ENCODE measurements at regions not wholly inside any gene's neighbourhood (a gene's known extent, or its start where the extent isn't known, plus 50 kb on each side); places are given as distances from the start of the nearest gene placed in this dataset.

DNA sequence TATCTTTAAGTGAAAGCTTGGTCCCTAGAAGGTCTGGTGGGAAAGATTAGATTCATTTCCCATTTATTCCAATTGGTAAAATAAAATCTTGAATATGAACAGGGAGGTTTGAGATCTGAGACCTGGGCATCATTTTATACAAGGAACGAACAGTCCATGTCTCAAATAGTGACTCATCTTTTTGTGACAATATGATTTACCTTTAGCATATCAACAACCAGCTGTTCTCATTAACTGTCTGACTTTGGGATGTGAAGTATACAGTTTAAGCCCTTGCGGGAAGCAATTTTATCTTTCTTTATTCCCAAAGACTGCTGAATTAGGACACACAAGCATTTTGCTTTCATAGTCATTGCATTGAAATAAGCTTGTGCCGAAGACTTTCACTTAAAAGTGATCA, 691.6 kb downstream of the ETS1 start:
- WGBS (ENCODE audit: insufficient coverage), result no CpG with 5 or more reads among the region's 3 CpGs

DNA sequence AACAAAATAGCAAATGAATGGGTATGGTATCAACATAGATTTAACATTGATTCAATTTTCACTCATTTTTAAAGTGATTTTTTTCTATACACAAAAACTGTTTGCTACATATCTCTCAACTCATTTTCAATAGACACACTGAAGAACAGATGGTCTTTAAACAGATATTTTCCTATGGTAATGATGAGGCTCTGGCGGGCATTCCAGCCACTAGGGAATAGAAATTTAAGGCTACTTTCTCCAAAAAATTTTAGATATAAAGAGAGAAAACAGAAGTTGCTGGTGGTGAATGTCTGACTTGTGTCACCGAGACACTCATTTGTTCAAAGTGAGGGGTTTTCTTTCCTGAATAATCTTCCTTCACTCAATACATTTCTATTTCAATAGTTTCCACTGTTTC, 693.0 kb downstream of the ETS1 start:
- H4K20me1 ChIP-seq (ENCODE audit: control insufficient read depth, insufficient read depth, low read length, poor library complexity, severe bottlenecking), result no peaks in the 10 kb centered on the region
- CTCF ChIA-PET, result no interaction called here
- no CpG with 5 or more reads among the region's 2 CpGs for WGBS (ENCODE audit: insufficient coverage)
- Mint-ChIP-seq H3K4me3 (no peak overlapping the region), H3K9me3 (ENCODE audit: insufficient read depth) (no peaks in the 10 kb centered on the region), H3K27ac (no peak overlapping the region), H3K27me3 (no peaks in the 10 kb centered on the region), H3K4me1 (no peaks in the 10 kb centered on the region)
- intact Hi-C loops (cut with micrococcal nuclease), result no loop called here
- no peaks in the 10 kb centered on the region for H3K36me3 ChIP-seq (replicated peaks in 1 of 2; ENCODE audit: control extremely low read depth in 1 of 2, control insufficient read depth in 1 of 2, extremely low read depth in 1 of 2, insufficient read depth in 2 of 2, low read length in 1 of 2)
- no peak overlapping the region for H2AFZ ChIP-seq (ENCODE audit: insufficient read depth, low read depth, low read length, poor library complexity, severe bottlenecking)
- H3K4me3 ChIP-seq (ENCODE audit: control extremely low read depth in 1 of 5, extremely low read depth in 1 of 5, insufficient read depth in 1 of 5, low read depth in 2 of 5, low read length in 4 of 5), result no peak overlapping the region
- POLR2A ChIA-PET, result no interaction called here
- no peak for TF ChIP-seq EZH2 (IDR thresholded peaks at IDR 0.05; ENCODE audit: borderline replicate concordance, insufficient read depth, low read depth, low read length, poor library complexity, severe bottlenecking)
- TF ChIP-seq, protein P1, sequence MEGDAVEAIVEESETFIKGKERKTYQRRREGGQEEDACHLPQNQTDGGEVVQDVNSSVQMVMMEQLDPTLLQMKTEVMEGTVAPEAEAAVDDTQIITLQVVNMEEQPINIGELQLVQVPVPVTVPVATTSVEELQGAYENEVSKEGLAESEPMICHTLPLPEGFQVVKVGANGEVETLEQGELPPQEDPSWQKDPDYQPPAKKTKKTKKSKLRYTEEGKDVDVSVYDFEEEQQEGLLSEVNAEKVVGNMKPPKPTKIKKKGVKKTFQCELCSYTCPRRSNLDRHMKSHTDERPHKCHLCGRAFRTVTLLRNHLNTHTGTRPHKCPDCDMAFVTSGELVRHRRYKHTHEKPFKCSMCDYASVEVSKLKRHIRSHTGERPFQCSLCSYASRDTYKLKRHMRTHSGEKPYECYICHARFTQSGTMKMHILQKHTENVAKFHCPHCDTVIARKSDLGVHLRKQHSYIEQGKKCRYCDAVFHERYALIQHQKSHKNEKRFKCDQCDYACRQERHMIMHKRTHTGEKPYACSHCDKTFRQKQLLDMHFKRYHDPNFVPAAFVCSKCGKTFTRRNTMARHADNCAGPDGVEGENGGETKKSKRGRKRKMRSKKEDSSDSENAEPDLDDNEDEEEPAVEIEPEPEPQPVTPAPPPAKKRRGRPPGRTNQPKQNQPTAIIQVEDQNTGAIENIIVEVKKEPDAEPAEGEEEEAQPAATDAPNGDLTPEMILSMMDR (IDR thresholded peaks at IDR 0.05), result no peak
- no peaks in the 10 kb centered on the region for H3K4me1 ChIP-seq (ENCODE audit: control insufficient read depth in 2 of 2, insufficient read depth in 2 of 2, low read length in 2 of 2)
- DNase-seq, result no peak
- H3K27ac ChIP-seq (ENCODE audit: low read length in 2 of 2), result no peak overlapping the region
- ATAC-seq (ENCODE audit: low read depth), result no peak
- no peak overlapping the region for H3K4me2 ChIP-seq (replicated peaks; ENCODE audit: low read depth, low read length, poor library complexity, severe bottlenecking)
- H3K9me3 ChIP-seq (ENCODE audit: control extremely low read depth in 1 of 3, control insufficient read depth in 2 of 3, insufficient read depth in 1 of 3, low read length in 2 of 3), result peaks cover 0 to 15% (median 0%) of the 10 kb centered on the region in 3 donors
- no peaks in the 10 kb centered on the region for H3K27me3 ChIP-seq (replicated peaks in 1 of 4; ENCODE audit: control extremely low read depth in 1 of 4, control insufficient read depth in 3 of 4, insufficient read depth in 4 of 4, low read length in 3 of 4)
- H3K9ac ChIP-seq (ENCODE audit: low read length), result no peak overlapping the region
- H3K79me2 ChIP-seq (ENCODE audit: control insufficient read depth, insufficient read depth, low read length), result no peaks in the 10 kb centered on the region

More for the DNA sequence above, 691.6 kb downstream of the ETS1 start:
- Histone ChIP-seq H3K27me3 (replicated peaks in 1 of 4; ENCODE audit: control extremely low read depth in 1 of 4, control insufficient read depth in 3 of 4, insufficient read depth in 4 of 4, low read length in 3 of 4) (no peaks in the 10 kb centered on the region), H2AFZ (ENCODE audit: insufficient read depth, low read depth, low read length, poor library complexity, severe bottlenecking) (no peak overlapping the region), H3K9ac (ENCODE audit: low read length) (no peak overlapping the region), H3K27ac (ENCODE audit: low read length in 2 of 2) (no peak overlapping the region), H3K4me3 (ENCODE audit: control extremely low read depth in 1 of 5, extremely low read depth in 1 of 5, insufficient read depth in 1 of 5, low read depth in 2 of 5, low read length in 4 of 5) (no peak overlapping the region), H4K20me1 (ENCODE audit: control insufficient read depth, insufficient read depth, low read length, poor library complexity, severe bottlenecking) (no peaks in the 10 kb centered on the region), H3K4me2 (replicated peaks; ENCODE audit: low read depth, low read length, poor library complexity, severe bottlenecking) (no peak overlapping the region), H3K36me3 (replicated peaks in 1 of 2; ENCODE audit: control extremely low read depth in 1 of 2, control insufficient read depth in 1 of 2, extremely low read depth in 1 of 2, insufficient read depth in 2 of 2, low read length in 1 of 2) (no peaks in the 10 kb centered on the region), H3K9me3 (ENCODE audit: control extremely low read depth in 1 of 3, control insufficient read depth in 2 of 3, insufficient read depth in 1 of 3, low read length in 2 of 3) (peaks cover 0 to 15% (median 0%) of the 10 kb centered on the region in 3 donors), H3K79me2 (ENCODE audit: control insufficient read depth, insufficient read depth, low read length) (no peaks in the 10 kb centered on the region), H3K4me1 (ENCODE audit: control insufficient read depth in 2 of 2, insufficient read depth in 2 of 2, low read length in 2 of 2) (no peaks in the 10 kb centered on the region)
- Mint-ChIP-seq H3K4me1 (no peaks in the 10 kb centered on the region), H3K27me3 (no peaks in the 10 kb centered on the region), H3K4me3 (no peak overlapping the region), H3K27ac (no peak overlapping the region), H3K9me3 (ENCODE audit: insufficient read depth) (no peaks in the 10 kb centered on the region)
- ChIA-PET POLR2A (no interaction called here), CTCF (no interaction called here)
- DNase-seq, result no peak
- intact Hi-C loops (cut with micrococcal nuclease), result no loop called here
- no peak for TF ChIP-seq EZH2 (IDR thresholded peaks at IDR 0.05; ENCODE audit: borderline replicate concordance, insufficient read depth, low read depth, low read length, poor library complexity, severe bottlenecking)
- TF ChIP-seq, protein P1 (IDR thresholded peaks at IDR 0.05), result no peak
- no peak for ATAC-seq (ENCODE audit: low read depth)

Data from B cell (primary cell).